ENCODE measurements at regions not wholly inside any gene's neighbourhood (a gene's known extent, or its start where the extent isn't known, plus 50 kb on each side); places are given as distances from the start of the nearest gene placed in this dataset.

GRCh38 chr21:22649246-22649645, 1651.0 kb downstream of the NCAM2 start:
- no peak for DNase-seq (ENCODE audit: extremely low spot score)
- CTCF ChIA-PET: no interaction called here
- no peak for TF ChIP-seq CTCF (IDR thresholded peaks at IDR 0.05; ENCODE audit: control extremely low read depth, extremely low read depth, low read depth, missing control alignments)
- POLR2A ChIA-PET: no interaction called here

- DNase-seq (ENCODE audit: extremely low spot score): no peak
- no peak for TF ChIP-seq CTCF (IDR thresholded peaks at IDR 0.05; ENCODE audit: control extremely low read depth, extremely low read depth, low read depth, missing control alignments)
- CTCF ChIA-PET: no interaction called here
- POLR2A ChIA-PET: no interaction called here
Observed at GRCh38 chr21:22650226-22650625, 1652.0 kb downstream of the NCAM2 start.

GRCh38 chr21:22657781-22658180, 1659.6 kb downstream of the NCAM2 start:
- CTCF ChIA-PET: no interaction called here
- POLR2A ChIA-PET: no interaction called here
- DNase-seq (ENCODE audit: extremely low spot score): no peak
- no peak for TF ChIP-seq CTCF (IDR thresholded peaks at IDR 0.05; ENCODE audit: control extremely low read depth, extremely low read depth, low read depth, missing control alignments)

- DNase-seq (ENCODE audit: extremely low spot score): no peak
- CTCF ChIA-PET: no interaction called here
- POLR2A ChIA-PET: no interaction called here
- no peak for TF ChIP-seq CTCF (IDR thresholded peaks at IDR 0.05; ENCODE audit: control extremely low read depth, extremely low read depth, low read depth, missing control alignments)
Observed at GRCh38 chr21:22670148-22670547, 1671.9 kb downstream of the NCAM2 start.

GRCh38 chr21:22679207-22679606, 1681.0 kb downstream of the NCAM2 start:
- POLR2A ChIA-PET: no interaction called here
- no peak for DNase-seq (ENCODE audit: extremely low spot score)
- no peak for TF ChIP-seq CTCF (IDR thresholded peaks at IDR 0.05; ENCODE audit: control extremely low read depth, extremely low read depth, low read depth, missing control alignments)
- CTCF ChIA-PET: no interaction called here

GRCh38 chr21:22691658-22692057, 1693.4 kb downstream of the NCAM2 start:
- CTCF ChIA-PET: no interaction called here
- POLR2A ChIA-PET: no interaction called here
- DNase-seq (ENCODE audit: extremely low spot score): no peak
- no peak for TF ChIP-seq CTCF (IDR thresholded peaks at IDR 0.05; ENCODE audit: control extremely low read depth, extremely low read depth, low read depth, missing control alignments)

GRCh38 chr21:22703521-22703920, 1705.3 kb downstream of the NCAM2 start:
- POLR2A ChIA-PET: no interaction called here
- CTCF ChIA-PET: no interaction called here
- TF ChIP-seq CTCF (IDR thresholded peaks at IDR 0.05; ENCODE audit: control extremely low read depth, extremely low read depth, low read depth, missing control alignments): no peak
- DNase-seq (ENCODE audit: extremely low spot score): no peak
